C4-2B (cell line): ENCODE measurements at regions not wholly inside any gene's neighbourhood (a gene's known extent, or its start where the extent isn't known, plus 50 kb on each side); places are given as distances from the start of the nearest gene placed in this dataset.

ENCODE experiments used
- CTCF ChIP-seq: fragments of 450-650 bp; conservative IDR thresholded peaks from 2 replicates; pipeline ENCODE4 v1.5.1; 2017; ENCODE audit warnings: mild to moderate bottlenecking
- ZFX ChIP-seq: fragments of 450-650 bp; IDR thresholded peaks from 2 replicates; pipeline ENCODE4 v1.6.1; 2017

- no peak for TF ChIP-seq CTCF
- TF ChIP-seq ZFX, result no peak
Measured at GRCh38 chr7:16345979-16346958, 75.1 kb downstream of the CRPPA start.
